DMS53 (cell line): ENCODE measurements at regions not wholly inside any gene's neighbourhood (a gene's known extent, or its start where the extent isn't known, plus 50 kb on each side); places are given as distances from the start of the nearest gene placed in this dataset.
A peak's percentile ranks its signal among the peaks of the same experiment; 100 is the strongest.
"Not testable (repeated sequence)": the region's sequence is repeated elsewhere in the genome, so short reads cannot be mapped to it uniquely, and the experiment has no call there.

ENCODE experiments used
- DNase-seq: peaks from one replicate; lab custom pipeline; 2025; lab: John Stamatoyannopoulos, UW

DNA sequence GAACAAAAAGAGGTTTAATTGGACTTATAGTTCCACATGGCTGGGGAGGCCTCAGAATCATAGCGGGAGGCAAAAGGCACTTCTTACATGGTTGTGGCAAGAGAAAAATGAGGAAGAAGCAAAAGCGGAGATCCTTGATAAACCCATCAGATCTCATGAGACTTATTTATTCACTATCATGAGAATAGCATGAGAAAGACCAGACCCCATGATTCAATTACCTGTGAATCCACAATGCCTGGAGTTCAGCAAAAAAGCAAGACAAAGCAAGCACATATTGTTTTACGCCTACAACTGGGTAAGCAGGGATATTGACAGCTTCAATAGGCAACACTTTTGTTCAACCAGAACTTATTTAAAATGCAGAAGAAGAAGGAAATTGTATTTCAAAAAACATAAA is 218.2 kb downstream of the RPL10L start:
- DNase-seq = no peak

DNA sequence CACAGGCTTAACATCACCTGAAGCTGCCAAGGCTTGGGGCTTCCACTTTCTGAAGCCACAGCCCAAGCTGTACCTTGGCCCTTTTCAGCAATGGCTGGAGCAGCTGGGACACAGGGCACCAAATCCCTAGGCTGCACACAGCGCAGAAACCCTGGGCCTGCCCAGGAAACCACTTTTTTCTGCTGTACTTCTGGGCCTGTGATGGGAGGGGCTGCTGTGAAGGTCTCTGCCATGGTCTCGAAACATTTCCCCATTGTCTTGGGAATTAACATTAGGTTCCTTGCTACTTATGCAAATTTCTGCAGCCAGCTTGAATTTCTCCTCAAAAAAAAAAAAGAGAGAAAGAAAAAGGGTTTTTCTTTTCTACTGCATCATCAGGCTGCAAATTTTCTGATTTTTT is 219.1 kb downstream of the RPL10L start:
- DNase-seq = no peak

DNA sequence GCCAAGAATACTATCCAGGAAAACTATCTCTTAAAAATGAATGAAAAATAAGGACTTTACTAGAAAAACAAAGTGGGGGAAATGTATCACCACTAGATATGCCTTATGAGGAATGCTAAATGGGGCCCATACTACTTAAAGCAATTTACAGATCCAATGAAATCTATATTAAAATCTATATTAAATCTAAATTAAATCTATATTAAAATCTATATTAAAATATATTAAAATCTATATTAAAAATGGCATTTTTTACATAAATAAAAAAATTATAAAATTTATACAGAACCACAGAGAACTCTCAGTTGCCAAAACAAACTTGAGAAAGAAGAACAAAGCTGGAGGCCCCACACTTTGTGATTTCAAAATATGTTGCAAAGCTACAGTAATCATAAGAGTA is 234.5 kb downstream of the RPL10L start:
- DNase-seq = no peak

DNA sequence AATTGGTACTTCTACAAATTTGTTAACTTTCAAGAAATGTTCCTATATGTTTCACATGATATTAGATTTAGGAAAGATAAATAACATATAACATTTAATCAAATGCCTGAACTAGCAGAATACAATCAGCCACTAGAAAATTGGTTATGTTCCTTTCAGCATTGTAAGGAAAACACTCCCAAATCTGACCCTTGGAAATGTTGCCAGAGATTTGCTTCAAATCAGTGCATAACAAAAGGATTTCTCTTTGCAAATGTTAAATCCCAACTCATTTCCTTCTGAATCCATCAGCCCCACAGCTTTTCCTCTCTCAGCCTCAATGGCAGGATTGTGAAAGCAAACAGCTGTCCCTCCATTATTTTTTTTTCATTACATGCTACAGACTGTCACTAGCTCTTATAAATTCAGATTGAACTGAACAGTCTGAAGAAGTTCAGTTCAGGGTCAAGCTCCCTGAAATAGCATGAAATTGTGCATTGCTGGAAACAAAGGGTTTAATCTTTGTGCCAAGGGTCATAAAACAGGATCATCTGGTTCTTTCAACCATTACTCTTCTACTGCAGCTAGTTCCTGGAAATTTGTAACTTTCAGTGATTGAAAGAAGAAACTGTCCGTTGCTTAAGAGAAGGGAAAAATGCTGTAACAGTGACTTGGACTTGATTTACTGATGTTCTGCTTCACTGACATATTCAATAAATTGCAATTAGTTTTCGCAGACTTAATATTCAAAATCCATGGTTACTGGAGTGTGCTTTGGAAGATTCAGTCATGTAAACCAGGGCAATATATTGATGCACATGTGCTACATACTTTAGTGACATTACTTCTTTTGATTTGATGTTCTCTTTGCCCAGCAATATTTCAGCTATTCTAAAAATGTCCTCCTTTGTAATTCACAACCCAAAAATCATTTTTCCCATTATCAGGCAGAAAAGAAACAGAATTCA is 246.4 kb downstream of the RPL10L start:
- peak; percentile 35 for DNase-seq

DNA sequence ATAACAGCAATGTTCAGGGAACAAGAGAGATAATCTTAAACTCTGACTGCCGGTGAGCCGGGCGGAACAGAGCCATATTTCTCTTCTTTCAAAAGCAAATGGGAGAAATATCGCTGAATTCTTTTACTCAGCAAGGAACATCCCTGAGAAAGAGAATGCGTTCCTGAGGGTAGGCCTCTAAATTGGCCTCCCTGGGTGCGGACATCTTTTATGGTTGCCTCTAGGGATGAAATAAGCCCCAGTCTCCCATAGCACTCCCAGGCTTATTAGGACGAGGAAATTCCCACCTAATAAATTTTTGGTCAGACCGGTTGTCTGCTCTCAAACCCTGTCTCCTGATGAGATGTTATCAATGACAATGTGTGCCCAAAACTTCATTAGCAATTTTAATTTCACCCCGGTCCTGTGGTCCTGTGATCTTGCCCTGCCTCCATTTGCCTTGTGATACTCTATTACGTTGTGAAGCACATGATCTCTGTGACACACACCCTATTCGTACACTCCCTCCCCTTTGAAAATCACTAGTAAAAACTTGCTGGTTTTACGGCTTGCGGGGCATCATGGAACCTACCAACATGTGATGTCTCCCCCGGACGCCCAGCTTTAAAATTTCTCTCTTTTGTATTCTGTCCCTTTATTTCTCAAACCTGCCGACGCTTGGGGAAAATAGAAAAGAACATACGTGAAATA is 249.4 kb downstream of the RPL10L start:
- not testable (repeated sequence) for DNase-seq

DNA sequence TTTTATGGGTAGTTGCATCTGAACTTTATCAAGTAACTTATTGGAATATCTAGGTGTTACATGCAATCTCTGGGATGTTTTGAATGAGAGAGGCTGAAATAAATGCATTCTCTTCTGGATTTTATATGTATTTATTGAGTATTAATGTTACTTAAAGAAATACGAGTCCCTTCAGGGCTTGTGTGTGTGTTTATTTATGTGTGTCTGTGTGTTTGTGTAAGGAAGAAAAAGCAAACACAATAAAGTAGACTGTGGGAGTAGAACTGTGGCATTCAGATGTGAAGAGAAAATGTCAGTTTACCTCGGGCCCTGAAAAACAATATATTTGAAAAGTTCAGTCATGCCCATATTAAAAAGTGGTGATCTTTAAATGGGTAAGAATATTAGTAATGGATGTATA is 250.5 kb downstream of the RPL10L start:
- peak; percentile 5 for DNase-seq

DNA sequence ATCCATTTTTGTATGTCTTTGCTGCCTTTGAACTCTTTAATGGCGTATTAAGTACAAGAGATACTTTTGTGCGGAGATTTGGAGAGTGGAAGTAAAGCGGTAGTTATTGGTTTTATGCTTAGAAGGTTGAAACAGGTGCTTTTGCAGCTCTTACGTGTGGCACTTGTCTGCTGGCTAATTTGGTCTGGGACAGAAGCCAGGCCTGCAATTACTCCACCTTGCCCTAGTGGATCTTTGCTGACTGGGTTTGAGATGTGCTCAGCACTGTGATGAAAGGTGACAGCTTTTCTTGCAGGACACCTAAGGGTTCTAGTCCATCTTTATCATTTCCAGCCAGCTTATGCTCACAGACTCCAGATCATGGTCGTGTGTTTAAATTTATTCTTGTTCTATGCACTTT is 252.5 kb downstream of the RPL10L start:
- DNase-seq = peak; percentile 3

DNA sequence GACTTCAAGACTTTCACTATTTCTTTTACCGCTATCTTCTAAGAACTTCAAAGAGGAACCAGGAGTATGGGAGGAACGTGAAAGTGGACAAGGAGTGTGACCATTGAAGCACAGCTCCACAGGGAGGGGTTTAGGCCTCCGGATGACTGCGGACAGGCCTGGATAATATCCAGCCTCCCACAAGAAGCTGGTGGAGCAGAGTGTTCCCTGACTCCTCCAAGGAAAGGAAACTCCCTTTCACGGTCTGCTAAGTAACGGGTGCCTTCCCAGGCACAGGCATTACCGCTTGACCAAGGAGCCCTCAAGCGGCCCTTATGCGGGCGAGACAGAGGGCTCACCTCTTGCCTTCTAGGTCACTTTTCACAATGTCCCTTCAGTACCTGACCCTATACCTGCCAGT is 267.0 kb downstream of the RPL10L start:
- no peak for DNase-seq

DNA sequence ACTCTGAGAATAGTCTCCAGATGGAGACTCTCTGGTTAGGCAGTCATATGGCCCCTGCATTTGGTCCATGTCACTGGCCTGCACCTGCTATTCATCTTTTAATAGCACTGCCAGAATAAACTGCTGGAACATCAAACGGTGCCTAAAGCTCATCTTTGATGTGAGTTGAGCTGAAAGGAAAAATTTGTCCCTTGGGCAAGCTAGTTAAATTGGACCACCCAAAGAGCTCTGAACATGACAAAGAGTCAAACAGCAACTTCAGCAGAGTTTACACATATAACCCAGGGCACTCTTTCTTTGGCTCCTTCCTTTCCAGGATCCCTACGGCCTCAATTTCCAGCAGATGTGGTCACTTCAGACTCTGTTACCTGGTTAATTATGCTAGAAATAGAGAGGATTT is 269.9 kb downstream of the RPL10L start:
- no peak for DNase-seq

DNA sequence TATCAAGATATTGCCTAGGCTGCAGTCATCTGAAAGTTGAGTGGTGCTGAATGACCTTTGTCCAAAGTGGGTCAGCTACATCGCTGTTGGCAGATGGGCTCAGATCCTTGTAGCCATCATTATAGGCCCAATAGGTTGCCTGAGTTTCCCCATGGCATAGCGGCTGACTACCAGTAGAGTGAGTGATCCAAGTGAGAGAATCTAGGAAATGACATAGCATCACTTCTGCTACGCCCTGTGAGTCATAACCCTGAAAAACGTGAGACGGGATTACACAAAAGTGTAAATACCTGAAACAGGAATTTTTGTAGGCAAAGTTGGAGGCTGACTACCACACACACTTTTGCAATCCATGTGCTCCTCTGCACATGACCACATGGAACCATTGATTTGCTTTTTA is 273.3 kb downstream of the RPL10L start:
- DNase-seq = peak; percentile 3

DNA sequence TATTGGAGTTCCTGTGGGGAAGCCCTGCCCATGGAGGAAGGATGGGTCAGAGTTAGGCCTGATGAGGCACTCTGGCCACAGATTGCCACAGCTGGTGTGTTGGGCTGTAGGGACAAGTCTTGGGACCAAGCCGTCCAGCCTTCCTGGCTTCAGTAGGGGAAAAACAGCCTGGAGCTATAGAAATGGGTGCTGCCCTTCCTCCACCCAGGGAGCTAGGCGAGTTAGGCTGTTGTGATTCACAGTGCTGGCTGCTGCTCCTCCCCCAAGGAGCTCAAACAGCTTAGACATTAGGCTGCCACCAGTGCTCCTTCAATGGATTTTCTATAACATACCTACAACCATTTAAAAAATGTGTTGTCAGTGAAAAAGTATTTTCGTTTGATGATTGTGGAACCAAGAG is 274.3 kb downstream of the RPL10L start:
- no peak for DNase-seq

DNA sequence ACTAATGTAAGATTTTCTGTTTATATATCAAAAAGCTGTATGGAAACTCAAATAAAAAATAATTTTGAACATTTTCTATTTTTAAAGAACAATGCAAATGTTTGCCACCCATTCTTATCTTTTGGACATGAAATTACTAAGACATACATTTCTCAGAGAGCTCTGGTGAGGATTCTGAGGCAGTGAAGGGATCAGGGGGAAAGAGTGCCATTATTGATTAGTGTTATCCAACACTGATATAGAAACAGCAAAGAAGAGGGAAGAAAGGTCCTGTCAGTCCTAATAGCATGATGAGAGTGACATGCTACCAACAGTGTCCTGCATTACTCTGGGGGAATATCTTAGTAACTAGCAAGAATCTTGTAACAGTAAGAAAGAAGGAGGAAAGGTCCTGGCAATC is 282.2 kb downstream of the RPL10L start:
- no peak for DNase-seq

DNA sequence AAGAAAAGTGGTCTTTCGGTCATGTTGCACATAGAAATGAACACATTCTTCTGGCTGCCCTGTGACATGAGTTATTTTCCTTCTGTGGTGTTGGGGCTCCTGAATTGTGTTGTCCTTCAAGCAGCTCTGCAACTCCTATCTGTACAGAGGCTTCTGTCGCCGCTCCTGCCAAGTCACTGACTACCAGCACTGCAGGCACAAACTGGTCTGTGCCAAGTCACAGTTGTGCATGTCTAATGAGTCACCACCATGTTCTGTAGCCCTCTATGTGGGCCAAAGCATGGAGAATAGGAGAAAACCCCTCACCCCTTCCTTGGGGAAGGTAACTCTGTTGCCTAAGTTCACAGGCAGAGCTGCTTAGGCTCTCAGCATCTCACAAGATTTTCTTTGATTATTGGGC is 283.3 kb downstream of the RPL10L start:
- no peak for DNase-seq

DNA sequence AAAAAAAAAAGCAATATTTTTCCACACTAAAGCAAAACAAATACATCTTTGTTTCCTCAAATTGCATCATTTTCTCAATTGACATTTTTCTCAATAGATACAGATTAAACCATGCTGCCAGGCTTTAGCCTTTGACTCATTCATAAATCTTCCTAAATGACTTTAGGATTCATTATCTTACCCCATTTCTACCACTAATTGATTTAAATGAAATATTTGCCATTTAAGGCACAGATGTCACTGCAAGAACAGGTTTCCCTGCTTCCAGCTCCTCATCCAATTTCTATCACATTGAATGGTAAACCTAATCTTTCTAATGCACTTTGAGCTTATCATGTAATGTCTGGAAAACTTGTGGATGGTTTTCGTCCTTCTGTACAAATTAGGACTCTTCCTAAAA is 298.7 kb downstream of the RPL10L start:
- DNase-seq = peak; percentile 1

DNA sequence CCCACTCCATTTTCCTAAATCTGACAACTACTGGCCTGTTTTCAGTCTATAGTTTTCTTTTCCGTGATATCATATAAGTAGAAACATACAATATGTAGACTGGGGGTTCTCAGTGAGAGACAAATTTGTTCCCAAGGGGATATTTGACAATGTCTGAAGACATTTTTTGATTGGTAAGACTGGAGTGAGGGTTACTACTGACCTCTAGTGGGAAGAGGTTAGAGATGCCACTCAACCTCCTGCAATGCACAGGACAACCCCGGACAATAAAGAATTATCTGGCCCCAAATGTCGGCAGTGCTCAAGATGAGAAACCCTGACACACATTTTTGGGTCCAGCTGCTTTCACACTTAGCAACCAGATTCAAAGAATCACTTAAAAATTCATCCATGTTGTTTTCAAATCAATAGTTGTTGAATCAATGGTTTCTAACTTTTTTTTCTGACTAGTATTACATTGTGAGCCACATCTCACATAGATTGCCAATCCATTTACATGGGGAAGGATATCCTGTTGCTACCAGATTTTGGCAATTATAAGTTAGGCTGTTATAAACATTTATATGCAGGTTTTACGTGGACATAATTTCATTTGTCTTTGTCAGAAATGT is 307.1 kb downstream of the RPL10L start:
- DNase-seq = peak; percentile 66

DNA sequence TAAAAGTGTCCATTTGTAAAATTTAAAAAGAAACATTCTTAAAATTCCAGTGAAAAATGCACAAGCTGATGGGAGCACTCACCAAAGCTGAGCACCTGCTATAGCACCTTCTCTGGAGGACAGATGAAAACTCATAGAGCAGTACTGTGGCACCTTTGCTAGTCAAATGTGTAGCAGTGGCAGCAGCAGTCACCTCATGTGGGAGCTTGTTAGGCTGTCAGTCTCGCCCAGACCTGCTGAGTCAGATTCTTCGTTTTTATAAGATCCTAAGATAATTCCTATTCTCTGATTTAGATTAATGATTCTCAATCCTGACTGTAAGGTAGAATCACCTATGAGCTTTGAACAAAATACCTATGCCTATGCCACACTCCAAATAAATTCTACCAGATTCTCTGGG is 325.8 kb downstream of the RPL10L start:
- DNase-seq = no peak

DNA sequence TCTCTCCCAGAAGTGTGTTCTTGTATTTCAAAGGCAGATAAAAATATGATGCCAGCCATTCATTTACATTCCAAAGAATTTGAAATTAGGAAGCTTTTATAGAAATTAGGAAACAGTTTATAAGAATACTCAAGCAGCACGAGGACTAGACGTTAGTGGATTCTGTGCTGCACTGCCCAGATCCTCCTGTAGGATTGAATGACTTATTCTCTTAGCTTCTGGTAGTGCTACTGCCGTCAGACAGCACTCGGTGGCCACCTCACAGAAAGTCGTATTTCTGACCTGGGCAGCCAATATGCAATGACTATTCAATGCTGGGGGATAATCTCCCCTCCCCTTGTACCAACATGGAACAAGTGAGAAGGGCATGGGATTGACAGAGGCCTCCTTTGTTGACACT is 326.4 kb downstream of the RPL10L start:
- DNase-seq = no peak

DNA sequence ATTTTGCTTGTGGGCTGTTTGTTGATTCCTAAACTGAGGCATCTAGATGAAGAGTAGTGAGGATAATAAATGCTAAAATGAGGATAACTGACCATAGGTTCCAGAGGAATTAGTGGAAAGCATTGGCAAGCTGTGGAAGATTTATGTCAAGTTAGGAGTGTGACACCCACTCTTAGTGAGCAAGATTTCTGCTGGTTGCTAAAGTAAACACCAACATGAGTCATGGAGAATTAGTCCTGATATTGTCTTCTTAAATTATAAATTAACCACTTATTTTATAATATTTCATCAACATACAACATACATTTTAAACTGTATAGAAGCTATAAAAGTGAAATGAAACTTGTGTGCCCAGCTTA is 328.2 kb downstream of the RPL10L start:
- DNase-seq = no peak

DNA sequence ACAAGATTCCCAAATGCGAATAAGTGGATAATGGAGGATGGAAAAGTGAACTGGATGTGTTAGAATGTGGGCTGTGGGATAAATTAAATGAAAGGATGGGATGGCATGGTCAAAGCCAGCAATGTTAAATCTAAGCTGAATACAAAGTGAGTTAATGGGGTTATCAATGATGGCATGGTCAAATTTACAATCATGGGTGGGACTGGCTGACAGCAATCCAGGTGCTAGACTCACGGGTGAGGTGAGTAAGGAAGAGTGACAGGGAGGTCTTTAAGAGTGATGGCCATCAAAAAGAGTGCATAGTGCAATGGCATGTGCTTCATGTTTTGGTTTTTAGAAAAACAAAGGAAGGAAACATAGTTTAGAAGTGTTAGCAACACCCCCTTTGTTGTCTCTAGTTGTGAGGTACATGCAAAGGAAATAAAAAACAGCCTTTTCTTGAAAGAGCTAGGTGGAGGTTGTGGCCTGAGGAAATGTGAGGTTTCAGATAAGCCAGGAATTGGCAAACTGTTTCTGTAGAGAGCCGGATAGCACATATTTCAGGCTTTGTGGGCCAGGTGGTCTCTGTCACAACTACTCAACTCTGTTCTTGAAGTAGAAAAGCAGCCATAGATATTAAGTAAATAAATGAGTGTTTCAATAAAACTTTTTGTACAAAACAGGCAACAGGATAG is 328.7 kb downstream of the RPL10L start:
- no peak for DNase-seq

DNA sequence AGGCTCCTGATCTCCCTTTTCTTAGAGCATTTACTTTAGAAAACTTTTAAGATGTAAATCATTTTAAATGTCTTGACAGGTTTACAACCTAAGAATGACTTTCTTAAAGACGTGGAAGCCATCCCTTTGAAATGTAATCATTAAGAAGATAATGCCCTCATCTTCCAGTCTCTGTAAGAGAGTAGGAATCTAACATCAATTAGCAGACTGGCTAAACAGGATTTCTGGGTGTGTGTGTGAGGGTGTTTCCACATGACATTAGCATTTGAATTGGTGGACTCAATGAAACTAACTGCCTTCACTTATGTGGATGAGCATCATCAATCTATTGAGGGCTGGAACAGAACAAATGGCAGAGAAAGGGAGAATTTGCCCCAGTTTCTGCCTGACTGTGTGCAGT is 329.5 kb downstream of the RPL10L start:
- DNase-seq = no peak

DNA sequence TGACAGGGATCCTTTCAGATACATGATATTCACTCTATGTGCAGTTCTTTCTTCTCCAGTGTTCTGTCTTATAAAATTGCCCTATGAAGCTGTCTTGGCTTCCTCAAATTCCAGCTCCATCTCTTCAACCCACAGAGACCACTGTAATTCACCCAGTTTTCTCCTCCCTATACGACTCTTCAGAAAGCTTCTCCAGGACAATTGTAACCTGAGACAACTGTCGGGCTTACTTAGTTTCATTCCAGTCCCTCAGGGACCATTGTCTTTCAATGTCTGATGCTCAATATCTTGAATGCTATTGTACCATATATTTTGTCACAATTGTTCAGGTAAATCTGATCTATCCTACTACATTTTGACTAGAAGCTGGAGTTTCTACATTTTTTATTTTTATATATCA is 345.3 kb downstream of the RPL10L start:
- DNase-seq = no peak

DNA sequence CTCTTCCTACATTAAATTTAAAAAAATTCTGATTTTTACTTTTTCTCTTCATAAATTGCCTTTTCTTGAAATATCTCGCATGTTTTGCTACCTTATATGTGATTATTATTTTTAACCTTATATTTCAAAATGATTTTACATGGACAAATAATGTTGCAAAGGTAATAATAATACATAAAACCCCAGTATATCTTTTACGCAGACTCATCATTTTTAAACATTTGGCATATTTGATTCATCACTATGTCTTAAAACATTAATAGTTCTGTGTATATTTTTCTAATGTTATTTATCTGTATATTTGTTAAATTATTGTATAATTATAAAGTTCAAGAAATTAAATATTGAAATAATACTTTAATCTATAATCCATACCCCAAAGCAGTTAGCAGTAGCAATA is 350.8 kb downstream of the RPL10L start:
- DNase-seq = no peak

DNA sequence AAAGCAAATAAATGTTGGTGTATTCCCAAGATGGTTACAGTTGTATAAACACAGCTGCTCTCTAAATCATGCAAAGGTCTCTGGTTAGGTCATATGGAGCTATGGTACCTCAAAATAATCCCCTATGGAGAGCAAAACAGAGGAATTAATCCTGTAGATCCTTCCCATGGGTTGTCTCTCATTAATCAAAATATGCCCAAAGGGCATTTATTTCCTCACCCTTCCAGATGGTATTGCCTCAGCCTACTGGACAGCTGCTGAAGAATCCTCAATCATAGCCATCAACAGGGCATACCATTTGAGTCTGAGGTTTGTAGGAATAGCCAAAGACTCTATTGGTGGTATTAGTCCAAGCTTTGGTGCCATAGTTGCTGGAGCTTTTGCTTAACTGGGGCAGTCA is 360.9 kb downstream of the RPL10L start:
- peak; percentile 27 for DNase-seq
